Tibial nerve (tissue), 4 donors: ENCODE measurements at regions not wholly inside any gene's neighbourhood (a gene's known extent, or its start where the extent isn't known, plus 50 kb on each side); places are given as distances from the start of the nearest gene placed in this dataset.

ENCODE experiments used
- EP300 ChIP-seq, 2 donors: sonication (generic); formaldehyde crosslinking; IDR thresholded peaks; one replicate each; pipeline ENCODE4 v1.6.1; 2017; ENCODE audit warnings: antibody characterized with exemption in 2 of 2, mild to moderate bottlenecking in 1 of 2
- TF ChIP-seq, protein P1 (sequence below), 5 experiments: fragments of 200-600 bp in 3 of 5; fragments of 450-650 bp in 2 of 5; sonication (generic) in 3 of 5; IDR thresholded peaks; one replicate each; pipeline ENCODE4 v1.5.1; 2016 to 2019; ENCODE audit warnings: antibody characterized with exemption in 5 of 5, mild to moderate bottlenecking in 3 of 5, moderate library complexity in 2 of 5

DNA sequence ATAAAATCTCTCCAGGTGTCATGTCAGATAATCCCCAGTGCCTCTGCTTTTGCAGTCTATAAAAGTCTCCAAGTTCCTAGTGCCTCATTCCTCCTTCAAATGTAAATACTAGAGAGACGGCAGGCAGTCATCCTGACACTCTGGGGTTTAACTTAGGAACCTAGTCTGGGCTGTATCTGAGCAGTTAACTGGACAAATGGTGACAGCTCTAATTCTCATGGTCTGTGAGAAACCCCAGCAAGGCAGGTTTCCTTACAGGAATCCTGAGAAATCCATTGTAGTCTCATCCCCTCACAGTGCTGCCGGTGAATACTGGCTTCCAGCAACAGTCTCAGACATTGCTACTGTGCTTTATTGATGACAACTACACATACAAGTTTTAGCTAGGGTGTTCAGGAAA, 246.8 kb downstream of the SNCA start:
- TF ChIP-seq, protein P1, sequence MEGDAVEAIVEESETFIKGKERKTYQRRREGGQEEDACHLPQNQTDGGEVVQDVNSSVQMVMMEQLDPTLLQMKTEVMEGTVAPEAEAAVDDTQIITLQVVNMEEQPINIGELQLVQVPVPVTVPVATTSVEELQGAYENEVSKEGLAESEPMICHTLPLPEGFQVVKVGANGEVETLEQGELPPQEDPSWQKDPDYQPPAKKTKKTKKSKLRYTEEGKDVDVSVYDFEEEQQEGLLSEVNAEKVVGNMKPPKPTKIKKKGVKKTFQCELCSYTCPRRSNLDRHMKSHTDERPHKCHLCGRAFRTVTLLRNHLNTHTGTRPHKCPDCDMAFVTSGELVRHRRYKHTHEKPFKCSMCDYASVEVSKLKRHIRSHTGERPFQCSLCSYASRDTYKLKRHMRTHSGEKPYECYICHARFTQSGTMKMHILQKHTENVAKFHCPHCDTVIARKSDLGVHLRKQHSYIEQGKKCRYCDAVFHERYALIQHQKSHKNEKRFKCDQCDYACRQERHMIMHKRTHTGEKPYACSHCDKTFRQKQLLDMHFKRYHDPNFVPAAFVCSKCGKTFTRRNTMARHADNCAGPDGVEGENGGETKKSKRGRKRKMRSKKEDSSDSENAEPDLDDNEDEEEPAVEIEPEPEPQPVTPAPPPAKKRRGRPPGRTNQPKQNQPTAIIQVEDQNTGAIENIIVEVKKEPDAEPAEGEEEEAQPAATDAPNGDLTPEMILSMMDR (IDR thresholded peaks at IDR 0.05) = no peak
- no peak for TF ChIP-seq EP300 (IDR thresholded peaks at IDR 0.05)
